Nephron progenitor cell (in vitro differentiated cells): ENCODE measurements at regions not wholly inside any gene's neighbourhood (a gene's known extent, or its start where the extent isn't known, plus 50 kb on each side); places are given as distances from the start of the nearest gene placed in this dataset.
"Not testable (repeated sequence)": the region's sequence is repeated elsewhere in the genome, so short reads cannot be mapped to it uniquely, and the experiment has no call there.

ENCODE experiments used
- DNase-seq: peaks from one replicate; pipeline ENCODE4 v3.0.0; 2021
- H3K27ac Mint-ChIP-seq: 2 replicates; pipeline ENCODE4 v1.8.0; 2021; ENCODE audit warnings: mild to moderate bottlenecking, moderate library complexity, mixed read lengths
- H3K27me3 Mint-ChIP-seq: 2 replicates; pipeline ENCODE4 v1.8.0; 2021; ENCODE audit warnings: mild to moderate bottlenecking, low read depth, mixed read lengths; ENCODE audit not compliant: poor library complexity
- H3K36me3 Mint-ChIP-seq: 2 replicates; pipeline ENCODE4 v1.8.0; 2021; ENCODE audit warnings: low read depth, mixed read lengths
- H3K4me1 Mint-ChIP-seq: 2 replicates; pipeline ENCODE4 v1.8.0; 2021; ENCODE audit warnings: mixed read lengths
- H3K4me3 Mint-ChIP-seq: 2 replicates; pipeline ENCODE4 v1.8.0; 2021; ENCODE audit warnings: mild to moderate bottlenecking, moderate library complexity, mixed read lengths
- H3K9me3 Mint-ChIP-seq: 2 replicates; pipeline ENCODE4 v1.8.0; 2021; ENCODE audit warnings: mild to moderate bottlenecking, moderate library complexity, mixed read lengths

- H3K27ac Mint-ChIP-seq: peak overlapping the region; percentile 69
- peaks cover 23% of the 10 kb centered on the region for H3K4me1 Mint-ChIP-seq
- not testable (repeated sequence) for H3K27me3 Mint-ChIP-seq, H3K36me3 Mint-ChIP-seq, H3K9me3 Mint-ChIP-seq, H3K4me3 Mint-ChIP-seq, DNase-seq
These were observed 67.5 kb downstream of the NPIPB11 start for GRCh38 chr16:29338821-29339700.

GRCh38 chr16:29337385-29337901 lies 69.1 kb downstream of the NPIPB11 start:
- H3K27me3 Mint-ChIP-seq, H3K4me3 Mint-ChIP-seq, H3K27ac Mint-ChIP-seq, H3K9me3 Mint-ChIP-seq, H3K36me3 Mint-ChIP-seq, DNase-seq: not testable (repeated sequence)
- H3K4me1 Mint-ChIP-seq: peaks cover 31% of the 10 kb centered on the region

GRCh38 chr16:29335549-29335846 lies 71.0 kb downstream of the NPIPB11 start:
- H3K4me3 Mint-ChIP-seq, H3K27ac Mint-ChIP-seq: not testable (repeated sequence)

GRCh38 chr16:29334776-29335548 lies 71.5 kb downstream of the NPIPB11 start:
- not testable (repeated sequence) for H3K4me3 Mint-ChIP-seq, DNase-seq, H3K27me3 Mint-ChIP-seq, H3K9me3 Mint-ChIP-seq, H3K27ac Mint-ChIP-seq, H3K36me3 Mint-ChIP-seq
- peaks cover 26% of the 10 kb centered on the region for H3K4me1 Mint-ChIP-seq

More at GRCh38 chr16:29335549-29335846, 71.0 kb downstream of the NPIPB11 start:
- H3K4me1 Mint-ChIP-seq: peaks cover 26% of the 10 kb centered on the region
- H3K27me3 Mint-ChIP-seq, H3K9me3 Mint-ChIP-seq, H3K36me3 Mint-ChIP-seq, DNase-seq: not testable (repeated sequence)

GRCh38 chr16:29333492-29334097 lies 72.9 kb downstream of the NPIPB11 start:
- not testable (repeated sequence) for H3K9me3 Mint-ChIP-seq, H3K27ac Mint-ChIP-seq, H3K4me3 Mint-ChIP-seq, H3K36me3 Mint-ChIP-seq, DNase-seq
- Mint-ChIP-seq H3K27me3 (peaks cover 15% of the 10 kb centered on the region), H3K4me1 (peaks cover 20% of the 10 kb centered on the region)

- not testable (repeated sequence) for H3K4me3 Mint-ChIP-seq, H3K36me3 Mint-ChIP-seq
These were observed 75.9 kb downstream of the NPIPB11 start for GRCh38 chr16:29330623-29331022.

GRCh38 chr16:29328528-29328927 lies 78.0 kb downstream of the NPIPB11 start:
- DNase-seq, H3K36me3 Mint-ChIP-seq, H3K27ac Mint-ChIP-seq, H3K4me3 Mint-ChIP-seq, H3K9me3 Mint-ChIP-seq: not testable (repeated sequence)
- H3K27me3 Mint-ChIP-seq: peaks cover 16% of the 10 kb centered on the region
- H3K4me1 Mint-ChIP-seq: peaks cover 10% of the 10 kb centered on the region

More at GRCh38 chr16:29330623-29331022, 75.9 kb downstream of the NPIPB11 start:
- Mint-ChIP-seq H3K27me3 (peaks cover 14% of the 10 kb centered on the region), H3K4me1 (peaks cover 18% of the 10 kb centered on the region)
- not testable (repeated sequence) for H3K27ac Mint-ChIP-seq, DNase-seq, H3K9me3 Mint-ChIP-seq

- H3K4me1 Mint-ChIP-seq, H3K36me3 Mint-ChIP-seq, H3K27ac Mint-ChIP-seq, H3K4me3 Mint-ChIP-seq, H3K9me3 Mint-ChIP-seq, DNase-seq: not testable (repeated sequence)
- peaks cover 16% of the 10 kb centered on the region for H3K27me3 Mint-ChIP-seq
These were observed 78.7 kb downstream of the NPIPB11 start for GRCh38 chr16:29327631-29328408.

- not testable (repeated sequence) for H3K4me3 Mint-ChIP-seq
These were observed 80.1 kb downstream of the NPIPB11 start for GRCh38 chr16:29326164-29327125.

GRCh38 chr16:29323725-29324124 lies 82.8 kb downstream of the NPIPB11 start:
- H3K4me3 Mint-ChIP-seq, H3K27ac Mint-ChIP-seq, H3K27me3 Mint-ChIP-seq, H3K36me3 Mint-ChIP-seq, DNase-seq, H3K9me3 Mint-ChIP-seq: not testable (repeated sequence)
- peaks cover 33% of the 10 kb centered on the region for H3K4me1 Mint-ChIP-seq

More at GRCh38 chr16:29326164-29327125, 80.1 kb downstream of the NPIPB11 start:
- DNase-seq, H3K9me3 Mint-ChIP-seq, H3K27ac Mint-ChIP-seq, H3K36me3 Mint-ChIP-seq: not testable (repeated sequence)
- peaks cover 13% of the 10 kb centered on the region for H3K4me1 Mint-ChIP-seq
- H3K27me3 Mint-ChIP-seq: peaks cover 18% of the 10 kb centered on the region
